IPS DF 6.9 (cell line): ENCODE measurements at regions not wholly inside any gene's neighbourhood (a gene's known extent, or its start where the extent isn't known, plus 50 kb on each side); places are given as distances from the start of the nearest gene placed in this dataset.
"Not testable (repeated sequence)": the region's sequence is repeated elsewhere in the genome, so short reads cannot be mapped to it uniquely, and the experiment has no call there.

Experiments used
- DNase-seq: peaks from one replicate; pipeline ENCODE4 v3.0.0-alpha.2; 2013; ENCODE audit warnings: low read depth, low spot score
- H3K27ac ChIP-seq: one replicate; pipeline ENCODE4 v1.5.1; 2013; ENCODE audit warnings: low read length, control low read depth
- H3K27me3 ChIP-seq: 2 replicates; pipeline ENCODE4 v1.6.1; 2013; ENCODE audit warnings: mild to moderate bottlenecking, low read length; ENCODE audit not compliant: control insufficient read depth, insufficient read depth
- H3K36me3 ChIP-seq: 2 replicates; pipeline ENCODE4 v1.6.1; 2013; ENCODE audit warnings: low read length; ENCODE audit not compliant: control insufficient read depth, insufficient read depth
- H3K4me1 ChIP-seq: 2 replicates; pipeline ENCODE4 v1.6.1; 2013; ENCODE audit warnings: low read length; ENCODE audit not compliant: control insufficient read depth, insufficient read depth
- H3K4me3 ChIP-seq: 2 replicates; pipeline ENCODE4 v1.5.1; 2013; ENCODE audit warnings: mild to moderate bottlenecking, low read length
- H3K9me3 ChIP-seq: 2 replicates; pipeline ENCODE4 v1.6.1; 2013; ENCODE audit warnings: low read length, inconsistent platforms; ENCODE audit not compliant: control insufficient read depth, insufficient read depth
- WGBS: extraction: QIAGEN DNeasy Blood & Tissue Kit; methylation state at CpG from one replicate; pipeline ENCODE4 v1.1.7; 2013; ENCODE audit warnings: mixed read lengths, missing lambda C conversion rate; ENCODE audit not compliant: insufficient read length, insufficient coverage; 5-methylcytosine and 5-hydroxymethylcytosine counted together

DNA sequence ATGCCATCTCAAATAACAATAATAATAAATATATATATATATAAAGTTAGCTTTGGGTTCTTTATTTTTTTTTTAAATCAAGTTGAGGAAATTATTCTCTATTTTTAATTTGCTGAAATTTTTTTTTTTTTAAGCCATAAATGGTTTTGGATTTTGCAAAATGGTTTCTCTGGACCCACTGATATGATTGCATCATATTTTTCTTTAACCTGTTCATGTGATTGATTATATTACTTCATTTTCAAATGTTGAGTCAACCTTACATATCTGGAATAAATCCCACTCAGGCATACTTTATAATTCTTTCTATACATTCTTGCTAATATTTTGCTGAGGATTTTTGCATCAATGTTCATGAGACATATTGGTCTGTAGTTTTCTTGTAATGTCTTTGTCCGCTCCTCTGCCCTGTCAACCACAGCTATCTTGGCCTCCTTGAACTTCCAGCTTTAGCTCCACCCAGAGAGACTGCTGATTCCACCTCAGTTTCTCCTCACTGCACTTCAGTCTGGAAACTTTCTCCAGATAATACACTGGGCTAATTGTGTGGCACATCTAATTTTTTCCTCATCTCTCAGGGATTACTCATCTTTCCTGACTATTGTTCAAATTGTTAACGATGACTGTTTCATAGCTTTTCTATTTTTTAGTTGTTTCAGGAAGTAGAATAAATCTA lies 160.9 kb upstream of the GIMD1 start:
- no CpG with 5 or more reads among the region's 2 CpGs for WGBS
- DNase-seq = no peak

DNA sequence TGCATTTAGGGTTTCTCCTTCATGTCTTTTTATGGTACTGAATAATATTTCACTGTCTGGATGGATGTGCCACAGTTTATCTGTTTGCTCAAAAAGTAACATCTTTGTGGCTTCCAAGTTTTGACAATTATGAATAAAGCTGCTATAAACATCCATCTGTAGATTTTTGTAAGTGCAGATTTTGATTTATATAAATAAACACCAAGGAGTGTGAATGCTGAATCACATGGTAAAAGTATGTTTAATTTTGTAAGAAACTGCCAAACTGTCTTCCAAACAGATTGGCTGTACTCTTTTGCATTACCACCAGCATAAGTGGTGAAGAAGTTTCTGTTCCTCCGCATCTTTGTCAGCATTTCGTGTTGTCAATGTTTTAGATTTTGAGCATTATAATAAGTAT lies 158.7 kb upstream of the GIMD1 start:
- H3K36me3 ChIP-seq = no peaks in the 10 kb centered on the region
- no CpG with 5 or more reads among the region's 2 CpGs for WGBS
- no peaks in the 10 kb centered on the region for H3K9me3 ChIP-seq
- DNase-seq = no peak
- H3K4me3 ChIP-seq = no peak overlapping the region
- H3K27me3 ChIP-seq = no peaks in the 10 kb centered on the region
- no peaks in the 10 kb centered on the region; the same call in 1 of the 2 replicates for H3K4me1 ChIP-seq
- no peak overlapping the region for H3K27ac ChIP-seq

More for the DNA sequence above, 160.9 kb upstream of the GIMD1 start:
- Histone ChIP-seq H3K27ac (no peak overlapping the region), H3K4me3 (no peak overlapping the region), H3K9me3 (no peaks in the 10 kb centered on the region), H3K27me3 (no peaks in the 10 kb centered on the region), H3K4me1 (no peaks in the 10 kb centered on the region; the same call in 1 of the 2 replicates), H3K36me3 (no peaks in the 10 kb centered on the region)

DNA sequence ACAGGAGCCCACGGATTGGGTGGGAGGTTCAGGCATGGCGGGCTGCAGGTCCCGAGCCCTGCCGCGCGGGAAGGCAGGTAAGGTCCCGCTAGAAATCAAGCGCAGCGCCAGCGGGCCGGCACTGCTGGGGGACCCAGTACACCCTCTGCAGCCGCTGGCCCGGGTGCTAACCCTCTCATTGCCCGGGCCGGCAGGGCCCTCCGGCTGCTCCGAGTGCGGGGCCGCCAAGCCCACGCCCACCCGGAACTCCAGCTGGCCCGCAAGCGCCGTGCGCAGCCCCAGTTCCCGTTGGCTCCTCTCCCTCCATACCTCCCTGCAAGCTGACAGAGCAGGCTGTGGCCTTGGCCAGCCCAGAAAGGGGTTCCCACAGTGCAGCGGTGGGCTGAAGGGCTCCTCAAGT lies 156.8 kb upstream of the GIMD1 start:
- H3K4me3 ChIP-seq, H3K9me3 ChIP-seq, DNase-seq, H3K36me3 ChIP-seq, H3K27ac ChIP-seq, H3K4me1 ChIP-seq, H3K27me3 ChIP-seq: not testable (repeated sequence)
- WGBS = no CpG with 5 or more reads among the region's 27 CpGs

DNA sequence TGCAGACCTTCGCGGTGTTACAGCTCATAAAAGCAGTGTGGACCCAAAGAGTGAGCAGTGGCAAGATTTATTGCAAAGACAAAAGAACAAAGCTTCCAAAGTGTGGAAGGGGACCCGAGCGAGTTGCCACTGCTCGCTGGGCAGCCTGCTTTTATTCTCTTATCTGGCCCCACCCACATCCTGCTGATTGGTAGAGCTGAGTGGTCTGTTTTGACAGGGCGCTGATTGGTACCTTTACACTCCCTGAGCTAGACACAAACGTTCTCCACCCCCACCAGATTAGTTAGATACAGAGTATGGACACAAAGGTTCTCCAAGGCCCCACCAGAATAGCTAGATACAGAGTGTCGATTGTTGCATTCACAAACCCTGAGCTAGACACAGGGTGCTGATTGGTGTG lies 156.2 kb upstream of the GIMD1 start:
- WGBS = no CpG with 5 or more reads among the region's 8 CpGs
- H3K36me3 ChIP-seq, H3K4me1 ChIP-seq, H3K27ac ChIP-seq, H3K4me3 ChIP-seq, H3K9me3 ChIP-seq, H3K27me3 ChIP-seq, DNase-seq: not testable (repeated sequence)

DNA sequence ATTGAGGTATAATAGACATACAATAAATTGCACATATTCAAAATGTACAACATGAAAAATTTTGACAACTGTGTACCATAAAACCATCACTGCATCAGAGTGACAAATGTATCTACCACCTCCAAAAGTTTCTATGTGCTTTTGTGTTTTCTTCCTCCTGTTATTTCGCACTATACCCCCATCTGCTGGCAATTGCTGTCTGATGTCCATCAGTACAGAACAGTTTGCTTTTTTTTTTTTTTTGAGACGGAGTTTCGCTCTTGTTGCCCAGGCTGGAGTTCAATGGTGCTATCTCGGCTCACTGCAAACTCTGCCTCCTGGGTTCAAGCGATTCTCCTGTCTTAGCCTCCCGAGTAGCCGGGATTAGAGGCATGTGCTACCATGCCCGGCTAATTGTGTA lies 154.3 kb upstream of the GIMD1 start:
- no peak for DNase-seq
- no CpG with 5 or more reads among the region's 8 CpGs for WGBS
- Histone ChIP-seq H3K4me3 (no peak overlapping the region), H3K36me3 (no peaks in the 10 kb centered on the region), H3K9me3 (no peaks in the 10 kb centered on the region), H3K27ac (no peak overlapping the region), H3K27me3 (no peaks in the 10 kb centered on the region), H3K4me1 (no peaks in the 10 kb centered on the region; the same call in 1 of the 2 replicates)

DNA sequence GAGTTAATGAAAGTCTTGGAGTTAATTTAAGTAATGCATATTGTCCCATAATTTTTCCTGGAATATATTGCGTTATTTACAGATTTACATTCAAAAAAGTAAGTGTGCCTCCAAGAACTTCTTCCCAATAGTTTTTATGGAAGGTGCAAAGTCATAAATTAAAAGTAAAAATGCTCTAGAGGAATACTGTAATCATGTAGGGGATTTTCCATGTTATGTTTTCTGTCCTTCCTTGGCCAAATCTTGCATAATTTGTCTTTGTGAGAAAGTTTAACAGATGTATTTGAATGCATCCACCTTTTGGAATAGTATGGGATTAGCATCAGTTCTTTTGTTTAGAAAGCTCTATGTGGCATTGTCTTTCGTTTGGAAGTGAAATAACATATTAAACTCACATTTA lies 144.1 kb upstream of the GIMD1 start:
- no peak for DNase-seq
- Histone ChIP-seq H3K27me3 (no peaks in the 10 kb centered on the region), H3K36me3 (no peaks in the 10 kb centered on the region), H3K4me3 (no peak overlapping the region), H3K27ac (no peak overlapping the region), H3K4me1 (no peaks in the 10 kb centered on the region), H3K9me3 (no peaks in the 10 kb centered on the region)
- no CpG with 5 or more reads among the region's 2 CpGs for WGBS

DNA sequence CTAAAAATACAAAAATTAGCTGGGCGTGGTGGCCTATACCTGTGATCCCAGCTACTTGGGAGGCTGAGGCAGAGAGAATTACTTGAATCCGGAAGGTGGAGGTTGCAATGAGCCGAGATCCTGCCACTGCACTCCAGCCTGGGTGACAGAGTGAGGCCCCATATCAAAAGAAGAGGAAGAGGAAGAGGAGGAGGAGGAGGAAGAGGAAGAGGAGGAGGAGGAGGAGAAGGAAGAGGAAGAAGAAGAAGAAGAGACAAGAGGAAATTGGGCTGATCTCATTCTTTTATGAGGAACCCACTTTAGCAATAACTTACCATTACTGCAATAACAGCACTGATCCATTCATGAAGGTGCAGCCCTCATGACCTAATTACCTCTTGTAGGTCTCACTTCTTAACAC lies 138.9 kb upstream of the GIMD1 start:
- Histone ChIP-seq H3K9me3 (no peaks in the 10 kb centered on the region), H3K36me3 (no peaks in the 10 kb centered on the region), H3K27me3 (no peaks in the 10 kb centered on the region), H3K27ac (no peak overlapping the region), H3K4me3 (no peak overlapping the region), H3K4me1 (no peaks in the 10 kb centered on the region)
- no CpG with 5 or more reads among the region's 3 CpGs for WGBS
- DNase-seq = no peak

DNA sequence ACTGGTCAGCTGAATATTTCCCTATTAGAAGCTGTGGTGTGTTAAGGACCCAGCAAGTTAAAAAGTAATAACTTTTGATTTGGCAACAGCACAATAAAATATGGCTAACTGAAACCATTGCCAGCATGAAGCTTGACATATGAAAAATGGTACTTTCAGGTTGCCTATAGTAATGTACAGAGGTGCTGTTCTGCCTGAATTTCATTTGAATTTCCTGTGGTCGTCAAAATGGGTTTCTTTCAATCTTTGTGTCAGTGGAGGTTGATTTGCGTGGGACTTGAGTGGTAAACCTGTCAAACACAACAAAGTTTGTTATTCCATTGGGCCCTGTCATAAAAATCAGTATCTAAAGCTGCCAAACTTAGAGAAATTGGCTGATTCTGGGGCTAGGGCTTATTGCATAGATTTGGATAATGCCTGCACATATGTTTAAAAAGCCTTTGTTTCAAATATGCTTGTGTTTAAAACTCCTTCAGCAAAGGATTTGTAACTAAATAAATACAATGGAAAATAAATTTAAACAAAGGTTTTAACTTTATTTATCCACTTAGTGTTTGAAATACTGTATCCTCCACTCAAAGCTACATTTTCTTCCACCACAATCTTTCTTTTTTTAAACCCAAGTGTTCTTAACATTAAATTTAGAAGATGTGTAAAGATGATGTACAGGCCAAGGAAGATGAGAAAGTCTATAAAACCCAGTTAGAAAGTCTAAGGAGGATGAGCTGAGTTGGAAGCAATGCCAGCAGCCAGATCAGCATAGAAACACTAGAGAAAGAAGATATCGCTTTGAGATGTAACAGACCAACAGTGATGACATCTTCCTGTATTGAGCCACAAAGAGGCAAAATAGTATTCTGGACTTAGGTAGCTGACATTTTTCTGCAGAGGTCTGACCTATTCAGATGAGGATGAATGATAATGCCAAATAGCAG lies 134.8 kb upstream of the GIMD1 start:
- Histone ChIP-seq H3K27ac (no peak overlapping the region), H3K27me3 (no peaks in the 10 kb centered on the region), H3K4me1 (no peaks in the 10 kb centered on the region), H3K4me3 (no peak overlapping the region), H3K36me3 (no peaks in the 10 kb centered on the region), H3K9me3 (no peaks in the 10 kb centered on the region)
- WGBS = no CpG with 5 or more reads among the region's 3 CpGs
- no peak for DNase-seq

DNA sequence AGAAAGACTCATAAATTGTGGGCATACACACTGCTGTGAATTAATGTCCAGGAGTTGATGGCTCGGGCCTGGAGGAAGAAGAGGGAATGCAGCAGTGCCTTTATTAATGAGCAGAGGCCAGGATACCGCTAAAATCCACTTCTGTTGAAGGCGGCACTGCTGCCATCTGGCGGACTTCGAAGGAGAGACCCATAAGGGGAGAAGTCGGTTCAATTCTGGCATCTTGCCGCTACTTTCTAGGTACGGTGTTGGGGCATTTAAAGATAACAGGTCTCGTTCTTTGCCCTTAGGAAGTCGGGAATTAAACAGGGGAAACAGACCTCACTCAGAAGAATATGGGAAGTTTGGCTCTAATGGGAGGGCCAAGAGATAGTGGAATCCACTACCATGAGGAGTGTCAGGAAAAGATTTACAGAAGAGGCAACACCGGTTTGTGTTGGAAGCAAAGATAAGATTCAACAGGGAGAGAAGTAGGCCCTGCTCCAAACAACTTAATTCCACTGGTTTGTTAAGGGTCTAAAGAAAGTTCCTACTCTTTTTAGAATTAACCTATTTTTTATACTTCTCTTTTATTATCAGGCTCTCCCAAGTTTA lies 133.6 kb upstream of the GIMD1 start:
- peak; percentile 64 for DNase-seq

DNA sequence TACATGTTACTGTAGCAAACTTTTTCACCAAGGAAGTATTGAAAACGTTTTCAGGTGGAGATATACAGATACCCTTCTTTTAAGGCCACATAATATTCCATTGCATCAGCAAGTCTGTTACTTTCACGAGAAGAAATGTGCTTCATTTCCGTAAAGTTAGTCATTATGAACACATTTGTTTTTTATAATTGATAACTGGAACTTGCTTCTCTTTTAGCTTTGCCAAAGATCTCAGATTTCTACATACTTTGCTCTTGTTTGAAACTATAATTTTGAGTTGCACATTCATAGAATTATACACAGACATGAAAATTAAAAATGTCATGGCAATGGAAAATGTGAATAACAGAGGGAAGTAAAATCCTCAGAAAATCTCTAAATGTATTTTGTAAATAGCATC lies 128.7 kb upstream of the GIMD1 start:
- no peaks in the 10 kb centered on the region for H3K27me3 ChIP-seq
- no peak overlapping the region for H3K27ac ChIP-seq
- no peaks in the 10 kb centered on the region for H3K4me1 ChIP-seq
- DNase-seq = no peak
- WGBS = no CpG with 5 or more reads among the region's 3 CpGs
- H3K36me3 ChIP-seq = no peaks in the 10 kb centered on the region
- no peaks in the 10 kb centered on the region for H3K9me3 ChIP-seq
- H3K4me3 ChIP-seq = no peak overlapping the region

More for the DNA sequence above, 133.6 kb upstream of the GIMD1 start:
- no CpG with 5 or more reads among the region's 11 CpGs for WGBS
- H3K4me1 ChIP-seq = no peaks in the 10 kb centered on the region
- no peaks in the 10 kb centered on the region for H3K27me3 ChIP-seq
- no peak overlapping the region for H3K4me3 ChIP-seq
- H3K36me3 ChIP-seq = no peaks in the 10 kb centered on the region
- H3K9me3 ChIP-seq = no peaks in the 10 kb centered on the region
- no peak overlapping the region for H3K27ac ChIP-seq
